GM18519 (cell line): ENCODE measurements at regions not wholly inside any gene's neighbourhood (a gene's known extent, or its start where the extent isn't known, plus 50 kb on each side); places are given as distances from the start of the nearest gene placed in this dataset.

Source experiments
- ATAC-seq: cut with Tn5 transposase; IDR thresholded peaks from one replicate; pipeline ENCODE4 v1.9.1; 2021; ENCODE audit warnings: mild to moderate bottlenecking, moderate library complexity; ENCODE audit not compliant: unreplicated experiment, low FRiP score

GRCh38 chr1:192713921-192714320, 78.0 kb downstream of the RGS13 start:
- no peak for ATAC-seq

DNA sequence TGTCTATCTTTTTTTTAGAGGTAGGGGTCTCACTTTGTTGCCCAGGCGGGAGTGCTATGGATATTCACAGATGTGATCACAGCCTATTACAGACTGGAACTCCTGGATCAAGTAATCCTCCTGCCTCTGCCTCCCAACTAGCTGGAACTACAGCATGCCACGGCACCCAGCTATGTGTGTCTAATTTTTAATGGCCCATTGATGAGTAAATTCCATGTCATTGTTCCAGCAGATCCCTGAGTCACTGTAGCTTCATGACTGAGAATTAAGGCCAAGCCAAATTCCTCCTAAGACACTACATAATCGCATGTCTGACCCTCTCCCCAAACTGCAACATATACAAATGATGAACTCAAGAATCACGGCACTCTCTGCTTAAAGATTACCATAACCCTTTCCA, 84.2 kb upstream of the RGS2 start:
- no peak for ATAC-seq

- no peak for ATAC-seq
These were observed 81.9 kb upstream of the RGS2 start for GRCh38 chr1:192726820-192727504.

DNA sequence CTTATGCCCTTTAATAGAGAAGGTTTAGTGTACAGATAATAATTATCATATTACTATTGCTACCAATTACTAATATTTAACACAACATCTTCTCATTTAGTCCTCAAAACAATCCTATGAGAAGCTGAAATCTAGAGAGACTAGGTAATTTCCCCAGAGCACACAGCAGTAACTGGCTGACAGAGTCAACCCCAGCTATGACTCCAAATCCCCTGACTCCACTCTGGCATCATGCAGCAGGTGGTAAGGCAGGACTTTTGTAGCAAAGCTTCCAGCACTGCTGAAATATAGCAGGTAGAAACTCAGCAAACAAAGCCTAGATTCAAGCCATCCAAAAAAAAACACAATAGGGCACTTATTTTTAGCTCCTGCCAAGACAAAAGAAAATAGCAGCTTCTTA, 79.3 kb upstream of the RGS2 start:
- no peak for ATAC-seq

GRCh38 chr1:192730198-192730597, 78.6 kb upstream of the RGS2 start:
- no peak for ATAC-seq

DNA sequence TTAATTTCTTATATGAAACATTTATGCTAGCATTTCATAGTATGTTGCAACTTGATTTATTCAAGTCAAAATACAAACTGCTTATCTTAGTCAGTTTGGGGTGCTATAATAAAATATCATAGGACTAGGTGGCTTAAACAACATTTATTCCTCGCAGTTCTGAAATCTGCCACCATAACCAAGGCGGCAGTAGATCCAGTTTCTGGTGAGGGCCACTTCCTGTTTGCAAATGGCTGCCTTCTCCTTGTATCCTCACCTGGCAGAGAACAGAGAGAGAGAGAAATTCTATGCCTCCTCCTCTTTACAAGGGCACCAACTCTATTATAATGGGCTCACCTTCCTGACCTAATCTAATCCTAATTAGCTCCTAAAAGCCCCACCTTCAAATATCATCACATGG, 76.1 kb upstream of the RGS2 start:
- ATAC-seq, result peak; percentile 81

GRCh38 chr1:192735298-192735915, 73.4 kb upstream of the RGS2 start:
- ATAC-seq, result no peak

- ATAC-seq, result no peak
These were observed 71.5 kb upstream of the RGS2 start for GRCh38 chr1:192737306-192737705.

GRCh38 chr1:192739476-192740184, 69.2 kb upstream of the RGS2 start:
- no peak for ATAC-seq

- ATAC-seq, result no peak
These were observed 68.6 kb upstream of the RGS2 start for GRCh38 chr1:192740214-192740613.

DNA sequence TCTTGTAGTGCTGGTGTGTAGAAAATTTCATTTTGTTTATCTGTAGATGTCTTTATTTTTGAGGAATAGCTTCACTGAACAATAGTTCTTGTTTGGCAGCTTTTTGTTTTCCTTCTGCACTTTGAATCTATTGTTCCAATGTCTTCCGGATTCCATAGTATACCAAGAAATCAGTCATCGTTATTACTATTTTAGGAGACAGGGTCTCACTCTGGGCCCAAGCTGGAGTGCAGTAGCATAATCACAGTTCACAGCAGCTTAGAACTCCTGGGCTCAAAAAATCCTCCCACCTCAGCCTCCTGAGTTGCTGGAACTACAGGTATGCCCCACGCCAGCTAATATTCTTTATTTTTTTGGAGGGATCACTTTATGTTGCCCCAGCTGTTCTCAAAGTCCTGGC, 67.7 kb upstream of the RGS2 start:
- ATAC-seq, result no peak

DNA sequence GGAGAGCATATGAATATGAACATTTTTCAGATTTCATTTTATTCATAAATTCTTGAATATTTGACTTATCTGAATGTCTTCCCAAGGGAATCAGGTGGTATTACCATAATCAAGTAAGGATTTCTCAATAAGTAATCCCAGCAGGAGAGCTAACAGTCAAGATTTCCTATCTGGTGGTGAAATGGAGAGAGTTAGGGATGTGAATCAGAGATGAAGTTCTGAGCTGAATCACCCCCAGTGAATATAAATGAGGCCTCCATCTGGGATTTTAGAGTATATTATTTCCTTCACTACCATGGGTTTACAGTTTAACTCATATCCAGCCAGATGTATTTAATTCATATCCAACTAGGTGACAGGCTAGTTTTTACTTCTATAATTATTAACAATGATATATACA, 61.5 kb upstream of the RGS2 start:
- ATAC-seq, result no peak

DNA sequence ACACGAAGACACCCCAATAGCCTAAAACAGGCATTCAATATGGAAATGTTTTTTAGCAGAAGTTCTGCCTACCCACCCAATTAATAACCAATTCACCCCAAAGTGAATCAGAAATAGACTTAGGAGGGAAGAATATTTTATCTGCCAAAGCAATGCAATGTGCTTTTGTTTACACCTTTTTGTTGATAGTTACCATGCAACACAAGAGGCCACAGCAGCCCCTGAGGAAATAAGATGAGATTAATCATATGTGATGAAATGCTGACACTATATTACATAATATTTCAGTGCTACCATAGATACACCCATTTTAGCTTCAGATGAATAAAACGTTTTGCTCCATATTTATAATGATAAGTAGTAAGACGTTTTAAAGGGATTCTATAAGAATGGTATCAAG, 60.9 kb upstream of the RGS2 start:
- no peak for ATAC-seq

- no peak for ATAC-seq
These were observed 59.5 kb upstream of the RGS2 start for GRCh38 chr1:192749349-192749748.

DNA sequence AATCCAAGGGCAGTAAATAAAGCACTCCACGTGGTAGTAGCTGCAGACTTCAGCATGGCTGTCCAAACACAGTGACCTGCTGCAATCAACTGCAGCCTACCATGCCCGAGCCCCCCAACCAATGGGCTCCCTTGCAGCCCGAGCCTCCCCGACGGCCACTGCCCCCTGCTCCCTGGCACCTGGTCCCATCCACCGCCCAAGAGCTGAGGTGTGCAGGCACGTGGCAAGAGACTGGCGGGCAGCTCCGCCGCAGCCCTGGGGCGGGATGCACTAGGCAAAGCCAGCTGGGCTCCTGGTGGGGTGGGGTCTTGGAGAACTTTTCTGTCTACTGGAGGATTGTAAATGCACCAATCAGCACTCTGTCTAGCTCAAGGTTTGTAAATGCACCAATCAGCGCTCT, 57.6 kb upstream of the RGS2 start:
- ATAC-seq, result no peak

DNA sequence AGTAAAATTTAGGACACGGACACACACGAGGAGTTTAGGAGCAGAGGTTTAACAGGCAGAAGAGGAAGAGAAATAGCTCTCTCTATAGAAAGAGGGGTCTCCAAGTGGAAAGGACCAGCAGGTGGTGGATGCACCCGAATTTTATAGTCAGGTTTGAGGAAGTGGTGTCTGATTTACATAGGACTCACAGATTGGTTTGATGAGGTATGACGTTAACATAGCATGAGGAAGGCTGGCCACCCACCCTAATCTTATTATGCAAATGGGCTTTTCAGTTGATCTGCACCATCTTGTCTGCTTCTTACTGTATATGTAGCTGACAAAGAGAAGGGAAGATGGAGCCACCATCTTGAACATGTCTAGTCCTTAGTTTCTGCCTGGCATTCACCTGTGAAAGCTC, 52.5 kb upstream of the RGS2 start:
- ATAC-seq, result no peak

DNA sequence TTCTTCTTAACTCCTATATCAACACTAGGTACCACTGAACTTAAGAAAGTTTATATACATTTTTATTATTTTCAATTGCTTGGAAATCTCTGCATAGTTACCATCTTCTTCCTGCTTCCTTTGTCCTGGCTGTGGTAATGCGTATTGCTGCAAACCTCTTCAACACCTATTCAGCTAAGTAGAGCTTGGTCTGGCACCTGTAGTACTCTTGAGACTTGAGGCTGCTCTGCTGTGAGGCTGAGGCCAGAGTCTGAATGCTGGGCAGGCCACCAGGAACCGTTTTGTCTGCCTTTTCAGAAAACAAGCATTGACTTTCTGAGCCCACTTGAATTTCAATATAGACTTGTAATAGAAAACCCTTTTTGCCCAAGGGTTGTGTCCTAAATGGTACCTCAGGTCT, 52.0 kb upstream of the RGS2 start:
- no peak for ATAC-seq

GRCh38 chr1:192758492-192758891, 50.3 kb upstream of the RGS2 start:
- no peak for ATAC-seq
